Nephron (organoid): ENCODE measurements at regions not wholly inside any gene's neighbourhood (a gene's known extent, or its start where the extent isn't known, plus 50 kb on each side); places are given as distances from the start of the nearest gene placed in this dataset.

ENCODE experiments used
- H3K27ac Mint-ChIP-seq, 3 experiments: 2 replicates each; pipeline ENCODE4 v1.8.0; 2020; ENCODE audit warnings: mixed read lengths in 3 of 3, mild to moderate bottlenecking in 2 of 3, moderate library complexity in 1 of 3
- H3K27me3 Mint-ChIP-seq: 2 replicates; pipeline ENCODE4 v1.8.0; 2021; ENCODE audit warnings: low read depth, mild to moderate bottlenecking, moderate library complexity, mixed read lengths
- H3K36me3 Mint-ChIP-seq: 2 replicates; pipeline ENCODE4 v1.8.0; 2020; ENCODE audit warnings: low read depth, mixed read lengths
- H3K4me1 Mint-ChIP-seq: 2 replicates; pipeline ENCODE4 v1.8.0; 2020; ENCODE audit warnings: mixed read lengths
- H3K4me3 Mint-ChIP-seq, 3 experiments: 2 replicates each; pipeline ENCODE4 v1.8.0; 2020; ENCODE audit warnings: mild to moderate bottlenecking in 3 of 3, mixed read lengths in 3 of 3, moderate library complexity in 2 of 3
- H3K9me3 Mint-ChIP-seq: 2 replicates; pipeline ENCODE4 v1.8.0; 2020; ENCODE audit warnings: mixed read lengths
- CTCF ChIP-seq, 3 experiments: fragments of 200-600 bp; sonication (generic); IDR thresholded peaks; one replicate each; pipeline ENCODE4 v1.5.0; 2021; ENCODE audit warnings: antibody characterized with exemption in 3 of 3; ENCODE audit not compliant: unreplicated experiment in 3 of 3

- H3K36me3 Mint-ChIP-seq = no peaks in the 10 kb centered on the region
- H3K9me3 Mint-ChIP-seq = no peaks in the 10 kb centered on the region
- TF ChIP-seq CTCF (IDR thresholded peaks at IDR 0.05; ENCODE audit: unreplicated experiment in 3 of 3) = no peak
- no peak overlapping the region for H3K27ac Mint-ChIP-seq
- no peaks in the 10 kb centered on the region for H3K4me1 Mint-ChIP-seq
- no peak overlapping the region for H3K4me3 Mint-ChIP-seq
- H3K27me3 Mint-ChIP-seq = no peaks in the 10 kb centered on the region
Measured at GRCh38 chr5:129359450-129359849, 100.6 kb upstream of the ADAMTS19 start.

- Mint-ChIP-seq H3K27me3 (no peaks in the 10 kb centered on the region), H3K27ac (no peak overlapping the region), H3K36me3 (no peaks in the 10 kb centered on the region), H3K4me3 (no peak overlapping the region), H3K4me1 (no peaks in the 10 kb centered on the region), H3K9me3 (peaks cover 7% of the 10 kb centered on the region)
- TF ChIP-seq CTCF (IDR thresholded peaks at IDR 0.05; ENCODE audit: unreplicated experiment in 3 of 3) = peak; percentile 32 to 65 (median 38)
Measured at GRCh38 chr5:129361441-129362025, 98.6 kb upstream of the ADAMTS19 start.

GRCh38 chr5:129362456-129362855, 97.6 kb upstream of the ADAMTS19 start:
- no peak overlapping the region for H3K4me3 Mint-ChIP-seq
- H3K27me3 Mint-ChIP-seq = no peaks in the 10 kb centered on the region
- peaks cover 7% of the 10 kb centered on the region for H3K9me3 Mint-ChIP-seq
- H3K36me3 Mint-ChIP-seq = no peaks in the 10 kb centered on the region
- H3K27ac Mint-ChIP-seq = no peak overlapping the region
- H3K4me1 Mint-ChIP-seq = no peaks in the 10 kb centered on the region
- no peak for TF ChIP-seq CTCF (IDR thresholded peaks at IDR 0.05; ENCODE audit: unreplicated experiment in 3 of 3)

- TF ChIP-seq CTCF (IDR thresholded peaks at IDR 0.05; ENCODE audit: unreplicated experiment in 3 of 3) = no peak
- Mint-ChIP-seq H3K36me3 (no peaks in the 10 kb centered on the region), H3K4me1 (no peaks in the 10 kb centered on the region), H3K27ac (no peak overlapping the region), H3K27me3 (no peaks in the 10 kb centered on the region), H3K9me3 (peaks cover 7% of the 10 kb centered on the region), H3K4me3 (no peak overlapping the region)
Measured at GRCh38 chr5:129363991-129364390, 96.1 kb upstream of the ADAMTS19 start.

GRCh38 chr5:129367883-129368282, 92.2 kb upstream of the ADAMTS19 start:
- H3K4me1 Mint-ChIP-seq = no peaks in the 10 kb centered on the region
- no peak for TF ChIP-seq CTCF (IDR thresholded peaks at IDR 0.05; ENCODE audit: unreplicated experiment in 3 of 3)
- peaks cover 7% of the 10 kb centered on the region for H3K9me3 Mint-ChIP-seq
- no peak overlapping the region for H3K27ac Mint-ChIP-seq
- H3K4me3 Mint-ChIP-seq = no peak overlapping the region
- H3K27me3 Mint-ChIP-seq = no peaks in the 10 kb centered on the region
- H3K36me3 Mint-ChIP-seq = no peaks in the 10 kb centered on the region

- no peak for TF ChIP-seq CTCF (IDR thresholded peaks at IDR 0.05; ENCODE audit: unreplicated experiment in 3 of 3)
- no peak overlapping the region for H3K27ac Mint-ChIP-seq
- no peaks in the 10 kb centered on the region for H3K4me1 Mint-ChIP-seq
- no peaks in the 10 kb centered on the region for H3K9me3 Mint-ChIP-seq
- no peak overlapping the region for H3K4me3 Mint-ChIP-seq
- no peaks in the 10 kb centered on the region for H3K36me3 Mint-ChIP-seq
- H3K27me3 Mint-ChIP-seq = no peaks in the 10 kb centered on the region
Measured at GRCh38 chr5:129372025-129372424, 88.1 kb upstream of the ADAMTS19 start.
